Activated CD4-positive, alpha-beta T cell treated with anti-CD3 and anti-CD28 coated beads for 4 hours (primary cell): ENCODE measurements at regions not wholly inside any gene's neighbourhood (a gene's known extent, or its start where the extent isn't known, plus 50 kb on each side); places are given as distances from the start of the nearest gene placed in this dataset.

ENCODE experiments used
- DNase-seq, 2 donors: peaks; one replicate each; pipeline ENCODE4 v3.0.0-alpha.2; 2020

DNA sequence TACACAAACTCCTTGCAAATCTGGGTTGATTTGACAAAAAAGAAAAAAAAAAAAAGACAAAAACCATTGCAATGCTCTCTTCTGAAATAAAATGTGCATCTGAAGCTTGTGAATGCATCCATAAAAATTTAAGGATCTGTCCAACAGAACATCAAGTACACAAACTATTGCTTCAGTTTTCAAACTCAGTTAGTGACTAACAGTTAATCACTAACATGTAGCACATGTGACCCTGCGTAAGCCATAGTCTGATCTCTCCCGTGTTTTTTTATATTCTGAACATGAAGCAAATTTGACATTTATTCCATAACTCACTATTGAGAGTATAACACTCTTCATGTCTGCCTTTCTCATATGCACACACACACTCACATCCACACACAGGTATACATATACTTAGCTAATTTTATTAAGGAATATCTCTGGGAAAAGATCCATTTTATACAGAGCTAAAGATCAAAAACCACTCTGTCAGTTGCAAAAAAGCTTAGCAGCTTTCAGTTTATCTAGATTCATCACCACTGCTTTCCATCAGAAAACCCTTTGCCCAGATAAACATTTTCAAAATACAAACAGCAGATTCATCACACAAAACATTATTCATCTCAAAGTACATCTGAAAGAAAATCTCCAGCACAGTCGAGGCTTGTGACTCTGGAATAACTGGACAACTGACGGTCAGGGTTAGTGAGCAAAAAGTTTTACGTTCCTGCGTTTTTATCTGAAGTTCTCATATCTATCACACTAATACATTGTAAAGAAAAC, 1000.4 kb upstream of the ACVR2A start:
- no peak for DNase-seq

DNA sequence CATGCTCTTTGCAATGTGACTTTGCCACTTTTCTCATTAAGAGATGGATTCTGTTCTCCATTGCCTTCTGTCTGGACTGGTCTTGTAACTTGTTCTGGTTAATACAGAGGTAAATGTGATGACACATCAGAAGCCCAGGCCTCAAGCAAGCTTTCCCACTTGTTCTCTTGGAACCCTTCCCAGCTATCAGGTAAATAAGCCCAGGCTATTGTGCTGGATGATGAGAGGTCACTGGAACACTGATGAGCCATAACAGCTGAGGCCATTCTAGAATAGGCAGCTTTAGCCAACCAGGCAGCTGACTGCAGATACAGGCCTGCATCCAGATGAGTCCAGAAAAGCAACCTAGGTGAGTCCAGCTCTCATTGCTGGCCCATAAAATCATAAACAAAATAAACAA, 1007.0 kb upstream of the ACVR2A start:
- DNase-seq, result no peak

DNA sequence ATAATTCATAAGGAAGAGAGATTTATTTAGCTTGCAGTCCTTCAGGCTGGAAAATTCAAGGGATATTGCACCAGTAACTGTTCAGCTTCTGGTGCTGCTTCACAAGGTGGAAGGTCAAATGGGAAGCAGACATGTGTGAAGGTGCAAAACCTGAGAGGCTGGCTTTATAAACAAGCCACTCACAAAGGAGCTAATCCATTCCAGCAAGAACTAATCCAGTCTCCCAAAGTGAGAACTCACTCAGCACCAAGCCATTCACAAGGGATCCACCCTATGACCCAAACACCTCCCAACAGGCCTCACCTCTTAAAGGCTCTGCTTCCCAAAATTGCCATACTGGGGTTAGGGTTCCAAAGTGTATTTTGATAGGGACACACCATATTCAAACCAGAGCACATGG, 1018.4 kb upstream of the ACVR2A start:
- no peak for DNase-seq

DNA sequence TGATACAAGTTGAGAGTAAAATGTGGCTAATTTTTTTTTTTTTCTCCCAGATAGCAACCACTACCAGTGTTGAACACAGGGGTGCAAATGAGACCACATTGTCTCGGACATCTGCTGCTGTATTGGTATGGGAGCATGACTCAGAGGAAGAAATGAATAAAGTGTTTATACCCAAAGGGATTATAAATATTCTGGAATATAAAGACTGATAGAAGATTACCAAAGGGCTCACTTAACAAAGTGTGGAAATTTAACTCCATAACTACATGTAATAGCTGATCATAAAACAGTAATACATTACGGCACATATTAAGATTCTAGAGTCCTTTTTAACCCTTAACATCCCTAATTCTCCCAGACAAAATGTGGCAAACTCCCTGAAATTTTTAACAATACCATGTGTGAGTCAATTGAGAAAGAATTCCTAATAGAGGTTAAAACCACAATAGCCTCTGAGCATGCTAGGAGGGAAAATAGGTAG, 1023.0 kb upstream of the ACVR2A start:
- DNase-seq, result no peak

DNA sequence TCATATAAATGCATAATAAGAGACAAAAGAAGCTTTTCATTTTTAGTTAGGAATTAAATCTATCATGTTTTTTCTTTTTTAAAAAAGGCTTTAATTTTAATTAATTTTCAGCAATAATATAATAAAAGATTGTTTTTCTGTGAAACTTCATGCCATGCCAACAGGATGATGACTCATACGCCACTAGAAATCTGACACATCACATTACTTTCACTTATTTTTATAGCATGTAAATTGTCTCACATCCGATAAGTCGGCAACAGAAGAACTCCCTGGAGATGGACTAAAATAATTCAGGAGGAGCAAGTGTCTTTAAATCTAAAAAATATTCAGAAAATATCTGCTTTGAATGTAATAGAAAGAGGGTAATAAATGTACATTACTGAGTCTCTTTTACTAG, 1024.2 kb upstream of the ACVR2A start:
- DNase-seq, result no peak

DNA sequence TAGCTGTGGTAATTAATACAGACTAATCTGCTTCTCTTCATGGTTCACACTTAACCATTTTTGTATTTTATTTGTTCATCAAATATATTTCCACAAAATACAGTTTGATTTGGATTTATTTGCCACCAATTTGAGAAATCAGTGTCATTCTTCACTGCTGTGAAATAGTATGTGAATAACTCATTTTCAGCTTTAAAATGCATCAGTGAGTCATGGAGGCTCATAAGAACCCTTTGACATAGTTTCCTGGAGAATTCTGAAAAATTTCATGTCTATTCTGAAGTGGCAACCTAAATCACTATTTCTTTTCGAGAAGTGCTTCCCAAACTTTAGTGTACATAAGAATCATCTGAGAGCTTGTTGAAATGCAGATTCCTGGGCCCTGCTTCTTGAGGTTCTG, 1026.7 kb upstream of the ACVR2A start:
- DNase-seq, result no peak

DNA sequence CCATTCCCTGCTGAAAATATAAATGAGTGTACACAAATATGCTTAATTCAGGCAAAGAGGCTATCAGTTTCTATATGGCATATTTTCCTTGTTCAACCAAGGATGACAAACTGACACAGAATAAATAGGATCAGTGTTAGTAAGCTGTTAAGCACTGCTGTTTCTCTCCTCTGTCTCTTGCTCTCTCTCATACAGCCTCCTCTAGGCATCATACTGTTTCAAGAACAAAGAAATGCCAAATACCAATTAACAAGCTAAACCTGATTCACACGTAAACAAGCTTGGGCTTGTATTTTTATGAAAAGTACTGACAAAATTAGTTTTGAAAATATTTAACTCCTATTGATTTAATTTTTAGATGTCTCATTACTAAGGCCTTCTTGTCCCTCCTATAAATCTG, 1027.2 kb upstream of the ACVR2A start:
- no peak for DNase-seq

DNA sequence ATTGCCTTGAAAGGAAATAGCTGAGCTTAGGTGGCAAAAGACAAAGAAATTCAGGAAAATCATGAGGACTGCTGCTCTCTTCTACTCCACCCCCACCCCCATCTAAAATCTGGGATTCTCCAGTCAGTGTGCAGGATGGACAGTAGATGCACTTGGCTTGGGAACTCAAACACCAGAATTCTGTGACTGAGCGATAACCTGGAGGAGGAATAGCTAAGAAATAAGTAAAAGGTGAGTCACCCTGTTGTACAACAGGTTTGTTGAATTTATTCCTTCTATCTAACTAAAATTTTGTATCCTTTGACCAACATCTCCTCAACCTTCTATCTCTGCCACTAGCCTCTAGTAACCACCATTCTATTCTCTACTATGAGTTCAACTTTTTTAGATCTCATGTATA, 1029.9 kb upstream of the ACVR2A start:
- no peak for DNase-seq

DNA sequence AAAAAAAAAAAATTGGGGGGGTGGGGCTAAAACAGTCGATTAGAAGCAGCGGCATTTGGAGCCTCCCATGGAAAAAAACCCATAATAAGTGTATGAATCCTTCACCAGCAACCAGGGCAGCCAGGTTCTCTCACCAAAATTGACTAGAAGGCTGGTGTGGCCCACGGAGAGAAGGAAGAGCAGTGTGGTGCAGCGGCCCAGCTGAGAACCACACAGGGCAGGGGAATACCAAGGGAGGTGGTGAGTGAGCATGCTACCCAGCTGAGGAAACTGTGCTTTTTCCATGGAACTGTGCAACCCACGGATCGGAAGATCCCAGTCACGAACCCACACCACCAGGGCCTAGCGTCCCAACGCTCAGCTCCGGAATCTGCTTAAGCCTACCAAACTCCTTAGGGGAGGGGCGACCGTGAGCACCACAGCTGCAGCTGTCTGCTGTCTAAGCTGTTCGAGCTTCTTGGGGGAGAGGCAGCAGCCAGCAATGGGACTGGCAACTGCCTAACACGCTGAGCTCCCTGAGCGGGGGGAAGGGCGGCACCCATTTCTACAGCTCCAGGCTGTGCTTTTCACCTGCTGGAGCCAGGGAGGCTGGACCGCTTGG, 1037.2 kb upstream of the ACVR2A start:
- no peak for DNase-seq

DNA sequence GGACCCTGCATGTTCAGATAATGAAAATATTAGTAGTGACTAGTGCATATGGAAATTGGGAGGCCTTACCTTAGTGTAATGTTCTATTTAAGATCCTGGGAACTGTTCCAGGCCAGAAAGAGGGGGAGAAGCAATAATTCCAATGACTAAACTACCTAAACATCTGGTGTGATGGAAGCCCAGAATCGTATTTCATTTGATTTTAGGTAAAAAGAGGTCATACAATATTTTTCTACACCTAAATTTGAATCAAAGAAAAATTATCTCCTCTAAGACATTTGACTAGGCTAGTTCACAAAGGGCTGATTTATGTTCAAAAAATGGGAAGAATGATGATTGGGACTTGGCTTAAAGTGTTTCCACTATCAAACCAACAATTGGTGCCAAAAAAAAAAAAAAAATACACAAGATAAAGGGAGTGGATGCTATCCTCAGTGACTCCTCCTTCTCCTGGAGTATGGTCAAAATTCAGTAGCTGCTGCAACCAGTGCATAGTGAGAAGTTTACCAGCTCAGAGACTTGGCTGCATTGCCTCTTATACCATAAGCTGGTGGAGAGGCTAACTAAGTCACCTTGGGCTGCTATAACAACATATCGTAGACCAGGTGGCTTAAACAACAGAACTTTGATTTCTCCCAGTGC, 1038.3 kb upstream of the ACVR2A start:
- DNase-seq, result no peak

DNA sequence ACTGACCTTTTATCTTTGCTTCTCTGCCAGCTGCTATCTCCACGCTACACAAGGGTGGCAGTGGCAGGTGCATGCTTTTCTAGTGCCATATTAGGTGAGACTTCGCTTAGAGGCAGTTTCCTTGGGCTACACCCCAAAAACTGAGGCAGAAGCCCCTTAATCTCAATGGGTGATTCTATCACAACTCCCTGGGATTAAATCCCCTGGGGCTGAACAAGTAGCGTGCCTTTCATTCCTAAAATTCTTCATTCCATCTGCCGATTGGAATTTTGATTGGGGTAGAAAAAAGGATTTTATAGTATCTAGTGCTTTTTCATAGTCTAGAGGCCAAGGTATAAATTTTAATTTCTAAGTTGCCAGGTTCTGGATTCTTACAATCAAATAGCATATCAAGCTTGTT, 1040.5 kb upstream of the ACVR2A start:
- no peak for DNase-seq

DNA sequence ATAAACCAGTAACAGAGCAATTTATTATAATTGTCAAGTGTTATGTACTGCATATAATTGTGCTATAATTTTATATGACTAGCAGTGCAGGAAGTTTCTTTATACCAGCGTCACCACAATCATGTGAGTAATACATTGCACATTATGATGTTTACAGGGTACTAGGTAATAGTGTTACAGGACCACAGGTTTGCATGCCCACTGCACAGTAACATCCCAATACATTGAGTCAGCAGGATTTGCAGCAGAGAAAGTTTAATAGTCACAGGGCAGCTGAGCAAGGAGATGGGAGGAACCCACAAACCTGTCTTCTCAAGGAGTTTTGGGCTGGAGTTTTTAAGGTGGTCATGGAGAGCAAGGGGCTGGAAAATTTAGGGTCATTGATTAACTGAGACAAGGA, 1042.9 kb upstream of the ACVR2A start:
- no peak for DNase-seq

DNA sequence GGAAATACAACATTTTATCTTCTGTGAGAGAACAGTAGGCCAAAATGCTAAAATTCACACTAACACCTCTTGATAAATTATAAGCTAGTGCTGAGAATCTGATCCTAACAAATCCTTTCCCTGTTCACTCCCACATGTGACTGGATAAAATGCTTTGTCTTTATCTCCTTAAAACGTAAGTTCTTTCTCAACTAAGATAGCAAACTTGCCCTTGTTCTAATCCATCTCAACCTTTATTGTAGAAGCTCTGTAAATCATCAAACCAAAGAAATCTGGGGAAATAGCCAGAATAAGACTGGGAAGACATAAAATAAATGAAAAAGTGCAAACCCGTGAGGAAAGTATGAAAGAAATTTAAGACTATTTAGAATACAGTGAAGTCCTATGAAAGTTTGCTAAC, 1058.4 kb upstream of the ACVR2A start:
- DNase-seq, result no peak

DNA sequence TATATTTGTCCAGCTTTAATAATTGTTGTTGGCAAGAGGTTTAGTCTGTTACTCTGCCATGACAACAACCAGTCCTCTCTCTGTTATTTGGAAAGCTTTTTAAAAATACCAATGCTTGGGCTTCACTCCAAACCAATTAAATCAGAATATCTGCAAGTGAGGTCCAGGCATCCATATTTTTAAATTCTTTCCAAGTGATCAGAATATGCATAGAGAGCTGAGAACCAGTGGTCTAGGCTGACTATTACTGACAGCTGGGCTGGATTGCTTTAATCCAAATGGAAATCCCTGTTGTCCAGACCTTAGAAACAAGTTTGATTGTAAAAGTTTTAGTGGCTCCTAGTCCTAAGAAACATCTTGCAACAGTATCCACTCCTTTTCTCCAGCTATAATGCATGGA, 1059.7 kb upstream of the ACVR2A start:
- DNase-seq, result no peak

DNA sequence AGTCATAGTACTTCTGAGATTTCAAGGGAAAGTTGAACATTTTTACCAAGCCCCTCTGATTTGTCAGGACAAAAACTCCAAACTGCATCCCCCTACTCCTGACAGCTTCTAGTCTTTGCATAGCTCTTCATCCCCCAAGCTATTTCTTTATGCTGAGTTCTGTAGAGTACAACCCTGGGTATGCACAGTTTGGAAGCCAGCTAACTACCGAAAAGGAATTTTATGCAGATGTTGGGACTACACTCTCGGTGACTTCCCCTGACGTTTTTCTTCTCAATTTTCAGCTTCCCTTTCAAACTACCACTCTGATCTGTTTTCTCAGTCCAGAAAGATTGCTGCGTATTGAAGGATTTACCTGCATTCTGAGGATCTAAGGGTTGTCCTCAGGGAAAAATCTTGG, 1060.2 kb upstream of the ACVR2A start:
- no peak for DNase-seq

DNA sequence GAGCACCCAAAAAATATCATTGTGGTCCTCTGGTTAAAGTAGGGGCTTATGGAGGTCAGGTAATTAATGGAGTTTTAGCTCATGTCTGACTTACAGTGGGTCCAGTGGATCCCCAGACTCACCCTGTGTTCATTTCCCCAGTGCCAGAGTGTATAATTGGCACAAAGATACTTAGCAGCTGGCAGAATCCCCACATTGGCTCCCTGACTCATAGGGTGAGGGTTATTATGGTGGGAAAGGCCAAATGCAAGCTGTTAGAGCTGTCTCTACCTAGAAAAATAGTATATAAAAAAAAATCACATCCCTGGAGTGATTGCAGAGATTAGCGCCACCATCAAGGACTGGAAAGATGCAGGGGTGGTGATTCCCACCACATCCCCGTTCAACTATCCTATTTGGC, 1067.6 kb upstream of the ACVR2A start:
- DNase-seq, result no peak

DNA sequence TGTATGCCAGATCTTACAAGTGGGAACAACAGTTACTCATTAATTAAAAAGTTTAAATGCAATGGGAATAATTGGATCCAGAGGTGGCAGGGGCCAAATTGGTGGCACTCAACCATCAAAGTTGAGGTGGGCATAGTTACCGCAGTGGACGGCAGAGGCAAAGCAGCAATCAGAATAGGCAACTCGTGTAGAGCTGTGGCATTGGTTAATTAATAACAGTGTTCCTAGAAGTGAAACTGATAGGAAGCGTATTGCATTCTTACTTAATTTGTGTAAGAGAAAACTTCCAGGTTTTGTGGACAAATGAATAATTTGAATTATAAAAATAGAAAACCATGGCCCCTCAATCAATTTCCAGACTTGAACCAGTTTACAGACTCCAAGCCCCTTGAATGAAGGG, 1068.2 kb upstream of the ACVR2A start:
- no peak for DNase-seq

DNA sequence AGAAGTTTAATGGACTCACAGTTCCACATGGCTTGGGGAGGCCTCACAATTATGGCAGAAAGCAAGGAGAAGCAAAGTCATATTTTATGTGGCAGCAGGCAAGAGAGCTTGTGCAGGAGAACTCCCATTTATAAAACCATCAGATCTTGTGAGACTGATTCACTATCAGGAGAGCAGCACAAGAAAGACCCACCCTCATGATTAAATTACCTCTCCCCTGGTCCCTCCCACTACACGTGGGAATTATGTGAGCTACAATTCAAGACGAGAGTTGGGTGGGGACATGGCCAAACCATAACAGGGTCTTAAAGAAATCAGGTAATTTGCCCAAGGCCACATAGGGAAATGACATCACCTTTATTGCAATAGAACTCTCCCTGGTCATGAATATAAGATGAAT, 1073.3 kb upstream of the ACVR2A start:
- no peak for DNase-seq

DNA sequence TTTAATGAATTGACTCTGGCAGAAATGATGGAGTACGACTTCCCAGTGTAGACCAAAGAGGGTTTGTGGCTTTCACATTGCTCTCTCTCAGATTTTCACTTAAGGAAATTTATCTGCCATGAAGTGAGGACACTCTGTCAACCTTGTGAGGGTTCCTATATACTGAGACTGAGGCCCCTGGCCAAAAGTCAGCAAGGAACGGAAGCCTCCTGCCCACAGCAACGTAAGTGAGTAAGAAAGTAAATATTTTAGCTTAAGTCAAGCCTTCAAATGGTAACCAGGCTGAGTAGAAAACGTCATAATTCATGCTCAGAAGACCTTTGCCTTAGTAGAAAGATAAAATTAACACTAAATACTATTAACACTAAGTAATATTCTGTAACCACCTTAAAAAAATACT, 1080.5 kb upstream of the ACVR2A start:
- DNase-seq, result no peak

DNA sequence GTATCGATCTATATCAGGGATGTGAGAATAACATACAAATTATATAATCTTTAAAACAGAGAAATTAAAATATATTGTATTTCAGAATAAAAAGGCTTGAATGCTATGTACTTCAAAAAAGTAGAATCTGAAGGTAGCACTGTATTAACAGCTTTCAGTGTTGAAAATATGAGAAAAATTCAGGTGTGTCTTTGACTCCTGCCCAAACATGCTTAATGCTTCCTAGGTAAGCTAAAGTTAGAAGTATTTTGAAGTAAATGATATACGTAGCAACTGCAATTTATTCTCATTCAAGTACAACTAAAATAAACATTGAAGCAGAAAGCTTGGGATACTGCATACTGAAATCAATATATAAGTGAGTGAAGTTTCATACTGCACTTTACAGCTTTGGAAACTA, 1082.0 kb upstream of the ACVR2A start:
- no peak for DNase-seq

DNA sequence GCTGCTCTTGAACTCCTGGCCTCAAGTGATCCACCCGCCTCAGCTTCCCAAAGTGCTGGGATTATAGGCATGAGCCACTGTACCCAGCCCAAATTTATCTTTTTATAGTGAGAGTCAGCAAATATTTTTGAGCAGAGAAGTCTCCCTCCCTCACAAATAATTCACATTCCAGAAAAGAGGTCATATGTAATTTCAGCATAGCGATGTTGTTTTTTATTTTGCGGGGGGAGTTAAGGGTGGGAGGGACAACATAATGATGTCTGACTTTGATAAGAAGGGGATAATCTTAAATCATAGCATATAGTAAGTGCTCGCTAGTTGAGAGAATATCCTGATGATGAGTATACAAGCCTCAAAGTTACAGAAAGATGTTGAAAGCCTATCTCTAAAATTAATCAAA, 1090.2 kb upstream of the ACVR2A start:
- DNase-seq, result no peak

DNA sequence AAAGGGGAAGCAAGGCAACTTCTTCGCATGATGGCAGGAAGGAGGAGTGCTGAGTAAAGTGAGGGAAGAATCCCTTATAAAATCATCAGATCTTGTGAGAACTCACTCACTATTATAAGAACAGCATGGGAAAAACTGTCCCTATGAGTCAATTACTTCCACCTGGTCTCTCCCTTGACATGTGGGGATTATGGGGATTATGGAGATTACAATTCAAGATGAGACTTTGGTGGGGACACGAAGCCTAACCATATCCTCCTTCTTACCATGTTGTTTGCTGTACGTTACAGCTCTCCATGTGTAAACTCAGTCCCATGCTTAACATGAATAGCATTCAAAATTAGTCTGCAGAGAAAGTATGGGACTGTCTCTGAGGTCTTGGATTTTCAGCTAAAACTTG, 1096.8 kb upstream of the ACVR2A start:
- no peak for DNase-seq

DNA sequence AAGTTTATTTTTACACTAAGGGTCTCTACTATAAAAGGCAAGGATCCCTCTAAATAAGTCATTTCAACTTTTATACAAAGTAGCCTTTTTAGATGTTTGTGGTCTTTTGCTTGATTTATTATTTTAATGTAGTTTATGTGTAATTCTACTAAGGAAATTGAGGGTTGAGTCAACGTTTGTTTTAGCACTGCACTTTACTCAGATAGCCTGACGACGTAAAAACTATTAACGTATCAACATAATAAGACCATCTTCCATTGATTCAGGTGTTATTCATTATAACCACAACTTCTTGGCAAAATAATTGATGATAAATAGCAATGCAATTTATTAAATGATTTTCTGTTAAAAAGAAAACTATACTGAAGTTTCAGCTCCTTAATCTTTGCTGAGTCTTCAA, 1103.6 kb upstream of the ACVR2A start:
- DNase-seq, result no peak

DNA sequence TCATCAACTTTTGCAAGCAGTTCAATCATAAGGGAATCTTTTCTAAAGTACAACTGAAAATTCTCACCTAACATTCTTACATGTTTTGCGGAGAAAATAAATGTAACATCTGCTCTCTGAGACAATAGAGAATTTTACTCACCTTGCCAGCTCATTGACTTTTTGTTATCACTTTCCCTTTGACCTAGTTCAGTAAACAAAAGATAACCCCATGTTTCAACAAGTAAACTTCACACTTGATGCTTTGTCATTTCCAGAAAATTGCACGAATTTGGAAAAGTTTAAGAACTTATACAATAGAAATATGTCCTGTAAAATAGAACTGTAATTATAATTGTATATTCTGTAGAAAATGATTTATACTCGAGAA, 1110.0 kb upstream of the ACVR2A start:
- DNase-seq, result no peak
